ENCODE measurements at regions not wholly inside any gene's neighbourhood (a gene's known extent, or its start where the extent isn't known, plus 50 kb on each side); places are given as distances from the start of the nearest gene placed in this dataset.
"Not testable (repeated sequence)": the region's sequence is repeated elsewhere in the genome, so short reads cannot be mapped to it uniquely, and the experiment has no call there.

DNA sequence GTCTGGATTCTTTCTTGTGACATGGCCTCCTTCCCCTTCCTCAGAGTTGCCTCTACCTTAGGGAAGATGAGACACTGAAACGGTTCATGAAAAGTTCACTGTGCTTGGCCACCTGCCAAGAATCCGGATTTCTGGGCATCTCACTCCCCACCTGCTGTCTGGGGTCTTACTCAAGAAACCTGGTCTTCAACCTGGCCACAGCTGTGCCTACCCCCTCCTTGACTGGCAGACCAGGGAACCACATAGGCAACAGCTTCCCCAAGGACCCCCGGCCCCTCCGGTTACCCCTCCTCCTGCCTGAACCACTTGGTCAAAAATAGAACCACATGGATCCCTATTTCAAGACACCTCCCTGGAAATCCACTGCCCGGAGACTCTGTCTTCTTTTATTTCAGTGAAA, 58.7 kb upstream of the NANOS1 start:
- Histone ChIP-seq H3K27ac (peak overlapping the region; percentile 41 to 68 (median 63)), H3K27me3 (no peaks in the 10 kb centered on the region), H3K36me3 (no peaks in the 10 kb centered on the region), H3K4me1 (peaks cover 39 to 45% of the 10 kb centered on the region in 2 donors), H3K9me3 (no peaks in the 10 kb centered on the region), H3K4me3 (peak overlapping the region in 2 of 4 donors; percentile 1 to 17)
- intact Hi-C loops (cut with DNase I; ENCODE audit: low total_unique reads) (loop anchor here (2.0 kb wide), 1 partner anchor 32 kb away; no protein-coding TSS in a partner anchor), in situ Hi-C loops (cut with MboI; ENCODE audit: low sequenced_read_pairs in 4 of 4) (no loop called here)
- ATAC-seq: peak; percentile 36 to 85
- no peak for TF ChIP-seq POLR2A (IDR thresholded peaks at IDR 0.05)
- TF ChIP-seq, protein P1, sequence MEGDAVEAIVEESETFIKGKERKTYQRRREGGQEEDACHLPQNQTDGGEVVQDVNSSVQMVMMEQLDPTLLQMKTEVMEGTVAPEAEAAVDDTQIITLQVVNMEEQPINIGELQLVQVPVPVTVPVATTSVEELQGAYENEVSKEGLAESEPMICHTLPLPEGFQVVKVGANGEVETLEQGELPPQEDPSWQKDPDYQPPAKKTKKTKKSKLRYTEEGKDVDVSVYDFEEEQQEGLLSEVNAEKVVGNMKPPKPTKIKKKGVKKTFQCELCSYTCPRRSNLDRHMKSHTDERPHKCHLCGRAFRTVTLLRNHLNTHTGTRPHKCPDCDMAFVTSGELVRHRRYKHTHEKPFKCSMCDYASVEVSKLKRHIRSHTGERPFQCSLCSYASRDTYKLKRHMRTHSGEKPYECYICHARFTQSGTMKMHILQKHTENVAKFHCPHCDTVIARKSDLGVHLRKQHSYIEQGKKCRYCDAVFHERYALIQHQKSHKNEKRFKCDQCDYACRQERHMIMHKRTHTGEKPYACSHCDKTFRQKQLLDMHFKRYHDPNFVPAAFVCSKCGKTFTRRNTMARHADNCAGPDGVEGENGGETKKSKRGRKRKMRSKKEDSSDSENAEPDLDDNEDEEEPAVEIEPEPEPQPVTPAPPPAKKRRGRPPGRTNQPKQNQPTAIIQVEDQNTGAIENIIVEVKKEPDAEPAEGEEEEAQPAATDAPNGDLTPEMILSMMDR (IDR thresholded peaks at IDR 0.05 in 4 of 5, conservative IDR thresholded peaks at IDR 0.05 in 1 of 5): no peak
- DNase-seq: peak in 1 of 2 donors; percentile 72

DNA sequence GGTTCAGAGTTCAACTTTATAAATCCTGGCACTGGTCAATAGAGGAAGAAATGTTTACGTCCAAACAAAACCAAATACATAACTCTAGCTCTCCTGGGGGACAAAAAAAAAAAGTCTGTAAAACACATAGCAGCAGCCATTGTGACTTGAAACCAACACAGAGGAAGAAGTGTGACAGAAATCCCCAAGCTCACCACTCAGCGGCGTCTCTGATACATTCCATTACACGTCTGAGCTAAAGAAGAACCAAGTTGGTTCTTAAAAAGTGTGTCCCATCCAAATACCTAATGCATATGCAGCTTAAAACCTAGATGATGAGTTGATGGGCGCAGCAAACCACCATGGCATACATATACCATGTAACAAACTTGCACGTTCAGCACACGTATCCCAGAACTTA, 58.3 kb upstream of the NANOS1 start:
- Histone ChIP-seq H3K4me3 (no peak overlapping the region), H3K36me3 (no peaks in the 10 kb centered on the region), H3K9me3 (no peaks in the 10 kb centered on the region), H3K27me3 (no peaks in the 10 kb centered on the region), H3K4me1 (peaks cover 35 to 41% of the 10 kb centered on the region in 2 donors), H3K27ac (peak overlapping the region; percentile 41 to 68 (median 63))
- TF ChIP-seq, protein P1 (IDR thresholded peaks at IDR 0.05 in 4 of 5, conservative IDR thresholded peaks at IDR 0.05 in 1 of 5): peak in 2 of 5 experiments; percentile 8 to 14
- no peak for TF ChIP-seq POLR2A (IDR thresholded peaks at IDR 0.05)
- in situ Hi-C loops (cut with MboI; ENCODE audit: low sequenced_read_pairs in 4 of 4): no loop called here
- no peak for DNase-seq
- peak; percentile 33 to 50 for ATAC-seq
- intact Hi-C loops (cut with DNase I; ENCODE audit: low total_unique reads): loop anchor here (2.0 kb wide), 1 partner anchor 32 kb away; no protein-coding TSS in a partner anchor

DNA sequence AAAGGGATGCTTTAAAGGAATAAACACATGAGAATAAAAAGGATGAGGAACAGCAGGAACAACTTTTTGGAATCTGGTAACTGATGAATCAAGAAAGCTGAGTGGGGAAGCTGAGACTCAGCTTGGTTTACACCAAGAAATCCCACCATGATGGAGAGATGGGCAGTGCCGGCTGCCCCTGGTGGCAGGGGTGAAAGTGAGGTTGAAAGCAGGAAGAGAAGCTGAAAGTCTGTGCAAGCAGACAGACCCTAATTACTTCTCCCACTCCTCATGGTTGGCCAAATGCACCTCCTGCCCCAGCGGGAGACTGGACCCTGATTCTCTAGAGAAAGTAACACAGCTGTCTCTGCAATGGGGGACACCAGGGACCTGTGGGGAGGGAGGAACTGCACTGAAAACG, 57.6 kb upstream of the NANOS1 start:
- Histone ChIP-seq H3K36me3 (no peaks in the 10 kb centered on the region), H3K4me1 (peaks cover 28 to 34% of the 10 kb centered on the region in 2 donors), H3K27me3 (no peaks in the 10 kb centered on the region), H3K27ac (no peak overlapping the region), H3K9me3 (no peaks in the 10 kb centered on the region), H3K4me3 (no peak overlapping the region)
- DNase-seq (no peak), ATAC-seq (no peak)
- in situ Hi-C loops (cut with MboI; ENCODE audit: low sequenced_read_pairs in 4 of 4): no loop called here
- TF ChIP-seq POLR2A (IDR thresholded peaks at IDR 0.05): no peak
- TF ChIP-seq, protein P1 (IDR thresholded peaks at IDR 0.05 in 4 of 5, conservative IDR thresholded peaks at IDR 0.05 in 1 of 5): no peak
- intact Hi-C loops (cut with DNase I; ENCODE audit: low total_unique reads): loop anchor here (2.0 kb wide), 1 partner anchor 31 kb away; no protein-coding TSS in a partner anchor

DNA sequence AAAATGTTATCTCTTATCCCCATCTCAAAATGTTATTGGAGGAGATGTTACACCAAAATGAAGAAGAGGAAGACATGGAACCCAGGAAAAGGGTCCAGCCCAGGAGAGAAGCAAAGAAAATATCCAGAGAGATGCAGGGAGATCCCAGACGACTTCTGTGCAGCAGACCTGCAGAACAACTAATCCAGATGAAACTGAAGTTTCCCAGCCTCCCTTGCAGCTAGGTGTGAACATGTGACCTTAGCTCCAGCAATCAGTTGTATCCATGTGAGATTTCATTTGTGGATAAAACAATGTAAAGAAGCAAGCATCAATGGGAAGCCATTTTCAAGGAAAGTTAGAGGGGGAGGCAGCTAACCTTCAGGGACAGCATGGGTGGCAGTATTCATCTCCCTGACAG, 55.8 kb upstream of the NANOS1 start:
- in situ Hi-C loops (cut with MboI; ENCODE audit: low sequenced_read_pairs in 4 of 4) (no loop called here), intact Hi-C loops (cut with DNase I; ENCODE audit: low total_unique reads) (no loop called here)
- Histone ChIP-seq H3K27me3 (no peaks in the 10 kb centered on the region), H3K27ac (no peak overlapping the region), H3K36me3 (no peaks in the 10 kb centered on the region), H3K4me3 (no peak overlapping the region), H3K4me1 (peaks cover 12 to 19% of the 10 kb centered on the region in 2 donors), H3K9me3 (no peaks in the 10 kb centered on the region)
- TF ChIP-seq, protein P1 (IDR thresholded peaks at IDR 0.05 in 4 of 5, conservative IDR thresholded peaks at IDR 0.05 in 1 of 5): no peak
- no peak for TF ChIP-seq POLR2A (IDR thresholded peaks at IDR 0.05)
- DNase-seq (no peak), ATAC-seq (no peak)

DNA sequence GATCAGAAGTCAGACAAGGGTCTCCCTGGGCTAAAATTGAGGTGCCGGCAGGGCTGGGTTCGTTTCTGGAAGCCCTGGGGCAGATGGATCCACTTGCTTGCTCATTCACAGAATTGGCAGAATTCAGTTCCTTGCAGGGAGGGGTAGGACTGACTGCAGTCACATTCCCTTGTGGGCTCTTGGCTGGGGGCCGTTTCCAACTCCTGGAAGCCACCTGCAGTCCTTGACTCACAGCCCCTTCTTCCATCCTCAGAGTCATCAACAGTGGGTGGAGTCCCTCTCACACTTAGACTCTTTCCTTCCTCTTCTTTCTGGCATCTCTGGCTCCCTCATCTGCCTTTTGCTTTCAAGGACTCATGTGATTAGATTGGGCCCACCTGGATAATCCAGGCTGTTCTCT, 54.6 kb upstream of the NANOS1 start:
- DNase-seq (no peak), ATAC-seq (no peak)
- Histone ChIP-seq H3K9me3 (no peaks in the 10 kb centered on the region), H3K36me3 (no peaks in the 10 kb centered on the region), H3K4me3 (no peak overlapping the region), H3K27me3 (no peaks in the 10 kb centered on the region), H3K27ac (no peak overlapping the region), H3K4me1 (peaks cover 12 to 17% of the 10 kb centered on the region in 2 donors)
- TF ChIP-seq, protein P1 (IDR thresholded peaks at IDR 0.05 in 4 of 5, conservative IDR thresholded peaks at IDR 0.05 in 1 of 5): no peak
- TF ChIP-seq POLR2A (IDR thresholded peaks at IDR 0.05): no peak
- in situ Hi-C loops (cut with MboI; ENCODE audit: low sequenced_read_pairs in 4 of 4): no loop called here
- intact Hi-C loops (cut with DNase I; ENCODE audit: low total_unique reads): no loop called here

DNA sequence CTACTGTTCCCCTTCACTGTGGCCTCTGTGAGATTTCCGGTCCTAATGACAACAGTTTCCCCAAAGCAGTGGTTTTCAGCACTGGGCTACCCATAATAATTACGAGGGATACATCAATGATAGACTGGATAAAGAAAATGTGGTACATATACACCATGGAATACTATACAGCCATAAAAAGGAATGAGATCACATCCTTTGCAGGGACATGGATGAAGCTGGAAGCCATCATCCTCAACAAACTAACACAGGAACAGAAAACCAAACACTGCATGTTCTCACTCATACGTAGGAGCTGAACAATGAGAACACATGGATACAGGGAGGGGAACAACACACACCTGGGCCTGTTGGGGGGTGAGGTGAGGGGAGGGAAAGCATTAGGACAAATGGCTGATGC, 53.3 kb upstream of the NANOS1 start:
- H3K9me3 ChIP-seq; DNase-seq; H3K4me1 ChIP-seq; intact Hi-C loops (cut with DNase I; ENCODE audit: low total_unique reads); H3K4me3 ChIP-seq; in situ Hi-C loops (cut with MboI; ENCODE audit: low sequenced_read_pairs in 4 of 4); H3K36me3 ChIP-seq; ATAC-seq; H3K27ac ChIP-seq; H3K27me3 ChIP-seq: not testable (repeated sequence)

Measured in gastrocnemius medialis (tissue), 4 donors.